Activated T-cell treated with anti-CD3 and anti-CD28 coated beads, Interleukin-2, amount 50 U/mL, for 72 hours (primary cell): ENCODE measurements at regions not wholly inside any gene's neighbourhood (a gene's known extent, or its start where the extent isn't known, plus 50 kb on each side); places are given as distances from the start of the nearest gene placed in this dataset.

Source experiments
- ATAC-seq, 2 donors: fragments of 150-1000 bp; cut with Tn5 transposase; replicated peaks in 1 of 2; 2 replicates each; pipeline ENCODE4 v1.10.0; 2021; ENCODE audit warnings: moderate library complexity in 2 of 2, mild to moderate bottlenecking in 1 of 2
- DNase-seq, 2 donors: peaks; one replicate each; pipeline ENCODE4 v3.0.0; 2021 to 2022; ENCODE audit warnings: mixed read lengths in 1 of 2
- H3K27ac Mint-ChIP-seq: one replicate; pipeline ENCODE4 v1.8.0; 2022; ENCODE audit warnings: mild to moderate bottlenecking, moderate library complexity, mixed read lengths
- H3K27me3 Mint-ChIP-seq: one replicate; pipeline ENCODE4 v1.8.0; 2022; ENCODE audit warnings: low read depth, mixed read lengths
- H3K36me3 Mint-ChIP-seq, 2 donors: one replicate each; pipeline ENCODE4 v1.8.0; 2022; ENCODE audit warnings: mixed read lengths in 2 of 2, mild to moderate bottlenecking in 1 of 2; ENCODE audit not compliant: insufficient read depth in 2 of 2
- H3K4me1 Mint-ChIP-seq: one replicate; pipeline ENCODE4 v1.8.0; 2022; ENCODE audit warnings: low read depth, mixed read lengths
- H3K4me3 Mint-ChIP-seq, 2 donors: one replicate each; pipeline ENCODE4 v1.8.0; 2022; ENCODE audit warnings: mild to moderate bottlenecking in 2 of 2, mixed read lengths in 2 of 2, moderate library complexity in 2 of 2
- H3K9me3 Mint-ChIP-seq, 2 donors: one replicate each; pipeline ENCODE4 v1.8.0; 2022; ENCODE audit warnings: mixed read lengths in 2 of 2

GRCh38 chr5:30605693-30606268 lies 587.7 kb upstream of the CDH6 start:
- Mint-ChIP-seq H3K4me3 (no peak overlapping the region), H3K9me3 (peaks cover 2 to 4% of the 10 kb centered on the region in 2 donors), H3K27ac (no peak overlapping the region), H3K36me3 (no peaks in the 10 kb centered on the region), H3K27me3 (no peaks in the 10 kb centered on the region), H3K4me1 (no peaks in the 10 kb centered on the region)
- DNase-seq = no peak
- ATAC-seq = no peak

DNA sequence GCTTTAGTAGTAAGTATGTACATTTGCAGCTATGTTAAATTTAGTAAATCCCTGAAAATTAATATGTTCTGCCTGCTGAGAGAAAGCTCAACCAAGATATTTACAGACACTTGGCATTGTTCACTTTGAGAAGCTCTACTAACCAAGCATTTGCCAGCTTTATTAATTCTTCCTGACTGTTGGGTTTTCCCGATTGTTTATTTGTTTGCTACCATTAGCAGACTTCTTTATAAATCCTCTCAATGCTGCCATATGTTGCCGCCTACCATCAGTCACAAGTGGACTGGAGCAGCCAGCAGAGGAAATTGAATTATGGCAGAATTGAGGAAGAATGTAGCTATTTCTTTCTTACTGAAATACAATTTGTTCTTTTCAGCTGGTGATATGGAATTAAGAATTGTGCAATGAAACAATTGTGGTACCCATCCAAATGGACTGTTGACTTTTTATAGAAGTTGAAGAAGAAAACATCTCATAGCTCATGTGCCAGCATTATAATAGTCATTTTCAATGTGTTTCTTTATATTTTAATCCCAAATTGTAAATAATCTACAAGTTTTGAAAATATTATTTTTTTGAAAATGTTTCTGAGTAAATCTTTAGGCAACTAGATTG lies 588.7 kb upstream of the CDH6 start:
- Mint-ChIP-seq H3K36me3 (no peaks in the 10 kb centered on the region), H3K9me3 (peaks cover 0 to 4% of the 10 kb centered on the region in 2 donors), H3K27me3 (no peaks in the 10 kb centered on the region), H3K4me1 (no peaks in the 10 kb centered on the region), H3K4me3 (no peak overlapping the region), H3K27ac (no peak overlapping the region)
- DNase-seq (no peak), ATAC-seq (no peak)

GRCh38 chr5:30600892-30601291 lies 592.6 kb upstream of the CDH6 start:
- no peaks in the 10 kb centered on the region for H3K27me3 Mint-ChIP-seq
- H3K9me3 Mint-ChIP-seq = peaks cover 5 to 6% of the 10 kb centered on the region in 2 donors
- H3K27ac Mint-ChIP-seq = no peak overlapping the region
- ATAC-seq (no peak), DNase-seq (no peak)
- no peaks in the 10 kb centered on the region for H3K4me1 Mint-ChIP-seq
- H3K36me3 Mint-ChIP-seq = no peaks in the 10 kb centered on the region
- H3K4me3 Mint-ChIP-seq = no peak overlapping the region

DNA sequence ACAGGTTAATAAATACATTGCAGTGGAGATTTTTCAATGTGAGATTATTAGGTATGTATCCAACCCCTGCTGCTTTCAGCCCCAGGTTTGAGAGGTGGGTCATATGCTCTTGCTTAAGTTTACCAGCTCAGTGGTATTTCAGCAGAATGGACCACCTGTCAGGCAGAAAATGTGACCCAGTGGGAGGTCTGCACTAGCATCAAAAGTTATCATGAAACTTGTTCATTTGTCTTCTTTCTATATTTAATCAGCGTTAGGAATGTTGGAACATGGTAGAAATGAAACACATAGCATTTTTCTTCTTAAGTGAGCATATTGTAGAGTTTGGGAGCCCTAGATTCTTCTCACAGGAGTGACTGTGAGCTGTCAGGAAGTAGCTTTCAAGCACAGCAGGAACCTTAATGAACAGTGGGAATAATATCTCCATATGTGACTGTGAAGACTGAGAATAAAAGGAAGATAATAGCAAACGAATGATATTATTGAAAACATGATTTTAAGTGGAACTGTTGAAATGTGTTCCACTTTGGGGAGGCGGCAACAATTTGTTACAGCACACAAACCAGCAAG lies 596.9 kb upstream of the CDH6 start:
- peaks cover 5 to 10% of the 10 kb centered on the region in 2 donors for H3K9me3 Mint-ChIP-seq
- DNase-seq (no peak), ATAC-seq (no peak)
- no peaks in the 10 kb centered on the region for H3K4me1 Mint-ChIP-seq
- H3K36me3 Mint-ChIP-seq = no peaks in the 10 kb centered on the region
- H3K27ac Mint-ChIP-seq = no peak overlapping the region
- H3K27me3 Mint-ChIP-seq = no peaks in the 10 kb centered on the region
- H3K4me3 Mint-ChIP-seq = no peak overlapping the region

- H3K4me3 Mint-ChIP-seq = no peak overlapping the region
- H3K36me3 Mint-ChIP-seq = no peaks in the 10 kb centered on the region
- H3K27ac Mint-ChIP-seq = no peak overlapping the region
- DNase-seq = no peak
- H3K9me3 Mint-ChIP-seq = peaks cover 3 to 10% of the 10 kb centered on the region in 2 donors
- no peaks in the 10 kb centered on the region for H3K27me3 Mint-ChIP-seq
- no peaks in the 10 kb centered on the region for H3K4me1 Mint-ChIP-seq
- no peak for ATAC-seq
These were observed 599.2 kb upstream of the CDH6 start for GRCh38 chr5:30594331-30594730.

DNA sequence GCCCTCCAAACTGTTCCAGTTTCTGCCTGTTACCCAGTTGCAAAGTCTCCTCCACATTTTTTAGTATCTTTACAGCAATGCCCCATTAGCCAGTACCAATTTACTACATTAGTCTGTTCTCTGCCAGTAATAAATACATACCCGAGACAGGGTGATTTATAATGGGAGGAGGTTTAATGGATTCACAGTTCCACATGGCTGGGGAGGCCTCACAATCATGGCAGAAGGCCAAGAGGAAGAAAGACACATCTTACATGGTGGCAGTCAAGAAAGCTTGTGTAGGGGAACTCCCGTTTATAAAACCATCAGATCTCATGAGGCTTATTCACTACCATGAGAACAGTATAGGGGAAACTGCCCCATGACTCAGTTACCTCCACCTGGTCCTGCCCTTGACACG lies 600.7 kb upstream of the CDH6 start:
- H3K36me3 Mint-ChIP-seq = no peaks in the 10 kb centered on the region
- H3K27me3 Mint-ChIP-seq = no peaks in the 10 kb centered on the region
- H3K27ac Mint-ChIP-seq = no peak overlapping the region
- ATAC-seq (no peak), DNase-seq (no peak)
- no peak overlapping the region for H3K4me3 Mint-ChIP-seq
- peaks cover 0 to 8% of the 10 kb centered on the region in 2 donors for H3K9me3 Mint-ChIP-seq
- H3K4me1 Mint-ChIP-seq = no peaks in the 10 kb centered on the region

GRCh38 chr5:30581198-30581935 lies 612.1 kb upstream of the CDH6 start:
- Mint-ChIP-seq H3K27ac (no peak overlapping the region), H3K36me3 (no peaks in the 10 kb centered on the region), H3K4me1 (no peaks in the 10 kb centered on the region), H3K4me3 (no peak overlapping the region), H3K9me3 (peaks cover 0 to 3% of the 10 kb centered on the region in 2 donors), H3K27me3 (no peaks in the 10 kb centered on the region)
- DNase-seq = no peak
- no peak for ATAC-seq

DNA sequence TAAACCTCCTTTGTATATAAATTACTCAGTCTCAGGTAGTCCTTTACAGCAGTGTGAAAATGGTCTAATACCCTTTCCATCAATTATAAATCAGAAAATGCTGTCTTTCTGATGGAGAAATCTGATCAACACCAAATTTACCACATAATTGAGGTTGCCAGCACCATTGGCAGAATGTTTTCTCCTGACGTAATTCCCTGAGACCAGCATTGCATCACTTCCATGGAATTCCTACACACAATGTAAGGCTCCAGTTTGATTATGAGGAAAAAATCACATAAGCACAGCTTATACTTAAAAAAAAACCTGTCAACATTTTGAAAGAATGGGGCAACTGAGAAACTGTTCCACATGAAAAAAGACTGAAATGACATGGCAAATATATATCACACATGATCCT lies 618.7 kb upstream of the CDH6 start:
- peaks cover 0 to 2% of the 10 kb centered on the region in 2 donors for H3K36me3 Mint-ChIP-seq
- H3K9me3 Mint-ChIP-seq = peaks cover 4% of the 10 kb centered on the region in 2 donors
- H3K4me1 Mint-ChIP-seq = no peaks in the 10 kb centered on the region
- H3K27me3 Mint-ChIP-seq = no peaks in the 10 kb centered on the region
- H3K4me3 Mint-ChIP-seq = no peak overlapping the region
- H3K27ac Mint-ChIP-seq = no peak overlapping the region
- DNase-seq (no peak), ATAC-seq (no peak)

DNA sequence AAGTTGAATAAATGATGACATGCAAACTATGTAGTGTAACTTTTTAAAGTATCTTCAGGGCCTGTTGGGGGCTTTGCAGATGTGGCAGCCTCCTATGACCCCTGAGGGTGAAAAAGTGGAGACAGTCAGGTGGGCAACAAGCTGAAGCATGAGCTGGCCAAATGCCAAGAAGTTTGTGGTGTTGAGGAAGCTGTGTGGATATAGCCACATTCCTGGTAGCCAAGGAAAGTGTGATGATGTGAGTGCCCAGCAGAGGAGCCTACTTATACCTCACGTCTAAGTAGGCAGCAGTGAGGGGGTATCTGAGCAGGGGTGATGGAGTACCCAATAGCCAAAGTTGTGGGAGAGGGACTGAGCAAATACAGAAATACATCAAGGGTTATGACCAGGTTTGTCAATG lies 621.2 kb upstream of the CDH6 start:
- H3K9me3 Mint-ChIP-seq = peaks cover 8 to 10% of the 10 kb centered on the region in 2 donors
- no peak overlapping the region for H3K4me3 Mint-ChIP-seq
- H3K4me1 Mint-ChIP-seq = no peaks in the 10 kb centered on the region
- DNase-seq = no peak
- no peak overlapping the region for H3K27ac Mint-ChIP-seq
- peaks cover 0 to 2% of the 10 kb centered on the region in 2 donors for H3K36me3 Mint-ChIP-seq
- ATAC-seq = no peak
- no peaks in the 10 kb centered on the region for H3K27me3 Mint-ChIP-seq

- Mint-ChIP-seq H3K27ac (no peak overlapping the region), H3K9me3 (peaks cover 6 to 7% of the 10 kb centered on the region in 2 donors), H3K4me1 (no peaks in the 10 kb centered on the region), H3K4me3 (no peak overlapping the region), H3K27me3 (no peaks in the 10 kb centered on the region), H3K36me3 (no peaks in the 10 kb centered on the region)
- ATAC-seq (no peak), DNase-seq (no peak)
These were observed 631.7 kb upstream of the CDH6 start for GRCh38 chr5:30561771-30562170.

DNA sequence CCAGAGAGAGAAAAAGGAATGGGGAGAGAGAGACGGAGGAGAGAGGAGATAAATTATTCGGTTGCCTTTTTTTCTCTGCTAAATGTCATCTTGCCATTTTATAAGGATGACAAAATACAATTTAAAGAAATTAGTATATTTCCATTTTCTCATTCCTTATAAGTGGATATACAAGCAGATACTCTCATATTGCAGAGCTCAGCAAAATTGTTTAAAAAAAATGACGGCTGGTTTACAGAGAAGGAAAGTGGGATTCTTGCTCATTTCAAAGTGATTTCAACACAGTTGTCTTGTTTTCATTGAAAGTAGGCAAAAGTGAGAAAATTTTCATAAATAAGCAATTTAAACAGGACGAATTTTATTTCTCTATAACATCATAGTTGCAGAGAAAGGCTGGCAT lies 641.9 kb upstream of the CDH6 start:
- no peaks in the 10 kb centered on the region for H3K27me3 Mint-ChIP-seq
- peaks cover 6% of the 10 kb centered on the region in 2 donors for H3K9me3 Mint-ChIP-seq
- H3K27ac Mint-ChIP-seq = no peak overlapping the region
- H3K36me3 Mint-ChIP-seq = no peaks in the 10 kb centered on the region
- DNase-seq (no peak), ATAC-seq (no peak)
- no peaks in the 10 kb centered on the region for H3K4me1 Mint-ChIP-seq
- H3K4me3 Mint-ChIP-seq = no peak overlapping the region

GRCh38 chr5:30548580-30549305 lies 644.7 kb upstream of the CDH6 start:
- no peak overlapping the region for H3K4me3 Mint-ChIP-seq
- no peak for ATAC-seq
- H3K4me1 Mint-ChIP-seq = no peaks in the 10 kb centered on the region
- H3K27ac Mint-ChIP-seq = no peak overlapping the region
- H3K27me3 Mint-ChIP-seq = no peaks in the 10 kb centered on the region
- no peaks in the 10 kb centered on the region for H3K36me3 Mint-ChIP-seq
- peaks cover 6 to 8% of the 10 kb centered on the region in 2 donors for H3K9me3 Mint-ChIP-seq
- no peak for DNase-seq

DNA sequence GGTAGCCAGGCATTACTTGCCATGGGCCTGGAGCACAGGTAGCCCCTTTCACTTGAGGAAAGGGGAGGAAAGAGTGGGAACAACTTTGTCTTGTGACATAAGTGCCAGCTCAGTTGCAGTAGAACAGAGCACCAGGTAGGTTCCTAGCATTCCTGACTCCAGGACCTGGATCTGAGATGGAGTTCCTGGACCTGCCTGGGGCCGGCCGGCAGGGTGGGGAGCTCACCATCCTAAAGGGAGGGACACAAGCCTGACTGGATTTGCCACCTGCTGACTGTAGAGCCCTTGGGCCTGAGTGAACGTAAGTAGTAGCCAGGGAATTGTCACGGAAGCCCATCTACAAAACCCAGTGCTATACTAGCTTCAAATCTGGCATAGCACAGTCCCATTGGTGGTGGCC lies 653.3 kb upstream of the CDH6 start:
- ATAC-seq (no peak), DNase-seq (no peak)
- Mint-ChIP-seq H3K9me3 (peaks cover 4 to 11% of the 10 kb centered on the region in 2 donors), H3K4me1 (no peaks in the 10 kb centered on the region), H3K4me3 (no peak overlapping the region), H3K27me3 (no peaks in the 10 kb centered on the region), H3K27ac (no peak overlapping the region), H3K36me3 (peaks cover 1 to 2% of the 10 kb centered on the region in 2 donors)
